CD4-positive, alpha-beta T cell treated with Interleukin-10 for 1 hour (primary cell): ENCODE measurements at regions not wholly inside any gene's neighbourhood (a gene's known extent, or its start where the extent isn't known, plus 50 kb on each side); places are given as distances from the start of the nearest gene placed in this dataset.

Experiments used
- DNase-seq: peaks from one replicate; pipeline ENCODE4 v3.0.0-alpha.2; 2020

DNA sequence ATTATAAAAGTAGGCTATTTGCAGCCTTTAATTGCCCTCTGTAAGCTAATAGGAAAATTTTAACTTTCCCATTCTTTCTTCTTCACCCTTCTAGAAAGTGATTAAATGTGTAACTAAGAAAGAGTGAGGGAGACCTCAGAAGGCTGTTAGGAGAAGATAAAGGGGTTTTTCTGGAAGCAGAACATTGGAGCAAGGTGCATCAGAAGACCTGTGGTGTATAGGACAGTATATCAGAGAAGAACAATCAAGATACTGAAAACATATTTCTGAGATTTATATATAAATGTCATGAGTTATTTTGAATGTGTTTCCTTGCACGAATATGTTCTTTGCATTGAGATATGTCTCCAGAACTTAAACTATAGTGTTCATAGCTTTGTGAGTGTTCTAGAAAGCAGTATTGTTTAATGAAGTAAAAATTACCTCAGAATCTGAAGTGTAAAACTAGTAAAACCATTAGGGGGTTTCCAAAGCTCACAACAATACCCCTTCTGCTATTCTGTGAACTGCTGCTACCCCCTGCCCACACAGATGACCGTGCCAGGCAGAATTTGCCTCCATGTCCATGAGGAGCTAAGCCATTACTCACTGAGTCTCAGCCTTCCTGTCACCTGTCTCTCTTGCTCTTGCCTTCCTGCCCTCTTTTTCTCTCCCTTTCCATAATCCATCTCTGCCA lies 537.9 kb downstream of the EPHA4 start:
- DNase-seq: no peak

DNA sequence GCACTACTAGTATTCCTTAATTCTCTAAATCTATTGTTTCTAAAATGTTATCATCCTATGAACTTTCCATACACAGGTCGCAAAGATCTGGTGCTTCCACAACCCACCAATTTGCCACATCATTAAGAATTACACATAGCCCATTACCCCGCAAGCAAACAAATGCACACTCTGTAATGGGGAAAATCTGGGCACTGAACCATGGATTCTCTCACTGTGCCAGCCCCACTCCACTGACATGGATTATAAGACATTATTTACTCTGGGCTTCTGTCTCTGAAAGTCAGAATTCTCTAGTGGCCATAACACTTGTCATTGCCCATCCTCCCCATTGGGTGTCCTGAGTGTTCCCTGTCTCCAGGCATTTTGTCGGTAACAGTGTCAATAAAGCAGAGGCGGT lies 537.1 kb downstream of the EPHA4 start:
- DNase-seq: no peak

DNA sequence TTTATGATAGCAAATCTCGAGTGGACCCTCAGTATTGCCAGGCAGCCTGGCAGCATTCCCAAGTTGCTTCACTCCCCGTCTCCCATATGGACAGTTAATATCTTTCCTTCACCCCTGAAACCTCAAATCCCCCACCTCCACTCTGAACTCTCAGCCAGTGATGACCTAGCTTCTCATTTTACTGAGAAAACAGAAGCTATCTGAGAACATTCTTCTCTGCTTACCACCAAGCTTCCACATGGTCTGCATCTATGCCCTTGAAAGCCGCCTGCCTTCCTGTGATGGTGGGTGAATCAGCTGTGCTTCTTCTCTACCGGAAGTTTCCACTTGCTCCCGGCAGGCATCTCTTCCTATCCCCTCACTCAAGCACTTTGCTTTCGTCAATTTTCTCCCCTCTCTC lies 529.2 kb downstream of the EPHA4 start:
- DNase-seq: no peak

DNA sequence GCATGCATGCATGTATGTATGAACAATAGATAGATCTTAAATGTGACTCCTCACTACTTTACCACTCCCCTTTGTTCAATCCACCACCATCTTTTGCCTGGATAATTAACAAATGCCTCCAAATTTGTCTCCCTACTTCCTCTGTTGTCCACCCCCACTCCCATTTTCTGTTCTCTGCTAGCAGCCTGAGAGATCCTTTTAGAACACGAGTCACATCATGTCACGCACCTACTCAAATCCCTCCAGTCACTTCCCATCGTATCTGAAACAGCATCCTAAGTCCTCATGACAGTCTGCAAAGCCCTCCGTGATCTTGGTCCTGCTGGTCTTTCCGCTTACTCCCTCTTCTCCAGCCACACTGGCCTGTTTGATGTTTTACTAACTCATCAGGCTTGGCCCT lies 527.3 kb downstream of the EPHA4 start:
- no peak for DNase-seq

DNA sequence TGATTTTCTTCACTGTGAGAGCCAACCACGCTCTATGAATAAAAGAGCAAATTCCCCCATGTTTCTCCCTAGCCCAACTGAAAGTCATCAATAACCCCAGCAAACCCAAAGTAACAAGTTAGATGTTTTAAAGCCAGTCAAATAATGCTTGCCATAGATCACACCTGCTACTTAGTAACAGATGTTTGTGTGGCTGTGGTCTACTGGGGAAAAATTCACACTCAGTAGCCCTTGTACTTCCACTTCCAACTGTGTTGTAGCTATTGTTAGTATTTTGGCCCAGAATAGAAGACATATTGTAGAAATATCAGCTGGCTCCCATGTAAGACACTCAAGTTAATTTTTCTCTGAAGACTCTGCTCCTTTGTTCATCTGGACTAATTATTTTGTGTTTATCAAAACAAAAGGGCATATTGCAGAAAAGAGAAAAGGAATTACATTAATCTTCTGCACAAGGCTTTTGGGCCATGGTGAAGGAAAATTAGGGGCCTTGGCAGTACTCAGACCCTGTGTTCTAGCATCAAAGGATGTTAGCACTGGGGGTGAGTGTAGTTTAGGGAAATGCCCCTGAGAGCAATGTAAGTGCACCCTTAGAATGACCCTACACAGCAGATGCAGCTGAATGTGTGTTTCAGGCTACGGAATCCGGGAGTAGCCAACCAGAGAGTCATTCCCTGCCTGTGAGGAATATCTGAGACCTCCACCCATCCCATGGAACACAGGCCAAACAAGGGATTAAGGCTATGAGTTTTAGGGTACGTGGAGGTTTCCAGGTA lies 521.9 kb downstream of the EPHA4 start:
- no peak for DNase-seq

DNA sequence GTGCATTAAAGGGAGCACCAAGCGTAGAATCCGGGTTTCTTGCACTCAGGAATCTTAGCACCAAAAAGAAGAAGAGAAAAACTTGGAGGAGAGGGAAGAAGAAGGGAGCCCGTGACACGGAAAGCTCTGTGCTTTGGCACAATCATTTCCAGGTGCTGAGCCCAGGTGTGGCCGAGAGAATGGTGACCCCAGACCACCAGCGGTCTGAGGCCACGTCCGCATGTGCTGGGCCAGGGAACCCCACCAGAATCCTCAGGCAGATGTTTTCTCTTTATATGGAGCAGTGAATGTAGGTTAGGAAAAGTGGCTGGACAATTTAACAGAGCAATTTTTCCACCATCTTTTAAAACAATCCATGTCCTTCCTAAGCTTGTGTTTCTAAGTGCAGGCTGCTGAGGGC lies 520.9 kb downstream of the EPHA4 start:
- DNase-seq: no peak

DNA sequence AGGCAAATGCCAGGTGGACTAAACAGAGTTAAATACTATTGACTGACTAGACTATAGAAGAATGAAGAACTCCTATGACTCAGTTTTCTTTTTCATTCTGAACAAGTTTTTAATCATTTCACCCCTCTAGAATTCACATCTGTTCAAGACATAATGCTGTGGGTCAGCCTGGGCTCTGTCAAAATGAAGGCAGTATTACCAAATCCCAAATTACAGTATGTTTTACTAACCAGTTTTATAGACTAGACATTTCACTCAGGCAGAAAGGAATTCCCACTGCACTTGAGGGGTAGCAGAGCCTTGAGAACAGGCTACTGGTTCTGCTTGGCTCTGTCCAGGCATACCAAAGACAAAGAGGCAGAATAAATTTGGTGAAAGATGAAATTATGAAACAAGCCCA lies 511.7 kb downstream of the EPHA4 start:
- DNase-seq: no peak

DNA sequence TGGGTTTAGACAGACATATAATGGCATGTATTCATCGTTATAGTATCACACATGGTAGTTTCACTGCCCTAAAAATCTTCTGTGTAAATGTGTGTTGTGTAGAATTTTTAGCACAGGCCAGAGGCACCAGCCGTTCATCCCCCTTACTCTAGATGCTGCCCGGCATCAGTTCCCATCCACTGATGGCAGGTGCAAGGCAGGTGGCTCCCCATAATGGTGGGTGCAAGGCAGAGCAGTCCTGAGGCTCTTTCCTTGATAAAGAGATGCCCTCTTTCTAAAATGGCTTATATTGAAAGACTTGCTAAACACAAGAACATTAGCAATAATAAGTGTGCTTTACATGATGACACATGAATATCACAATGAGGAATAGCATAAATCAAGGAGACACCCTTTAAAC lies 508.5 kb downstream of the EPHA4 start:
- no peak for DNase-seq

DNA sequence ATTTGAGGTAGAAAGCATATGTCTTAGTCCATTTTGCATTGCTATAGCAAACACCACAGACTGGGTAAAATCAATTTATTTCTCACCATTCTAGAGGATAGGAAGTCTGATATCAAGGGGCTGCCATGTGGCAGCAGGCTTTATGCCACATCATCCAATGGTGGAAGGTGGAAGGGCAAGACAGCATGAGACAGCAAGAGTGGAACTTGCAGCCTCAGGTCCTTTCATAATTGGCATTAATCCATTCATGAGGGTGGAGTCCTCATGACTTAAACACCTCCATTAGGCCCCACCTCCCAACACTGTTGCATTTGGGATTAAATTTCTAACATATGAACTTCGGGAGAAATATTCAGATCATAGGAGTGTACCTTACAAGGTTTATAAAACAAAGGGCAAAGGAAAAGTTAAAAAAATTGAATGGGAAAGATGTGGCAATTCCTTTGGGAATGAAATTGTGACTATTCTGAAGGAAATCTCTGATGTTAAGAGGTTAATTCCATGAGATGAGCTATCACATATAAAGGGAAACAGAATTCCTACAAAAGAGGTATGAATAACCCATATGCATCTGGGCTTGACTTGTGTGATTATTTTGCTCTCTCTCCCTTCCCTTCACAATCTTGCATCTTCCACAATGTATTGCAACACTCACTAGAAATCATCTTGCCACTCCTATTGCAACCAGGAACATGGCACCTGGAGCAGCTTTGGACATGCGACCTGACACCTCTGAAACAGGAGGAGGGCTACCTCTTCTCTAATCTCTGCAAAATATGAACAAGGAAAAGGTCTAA lies 507.8 kb downstream of the EPHA4 start:
- no peak for DNase-seq

DNA sequence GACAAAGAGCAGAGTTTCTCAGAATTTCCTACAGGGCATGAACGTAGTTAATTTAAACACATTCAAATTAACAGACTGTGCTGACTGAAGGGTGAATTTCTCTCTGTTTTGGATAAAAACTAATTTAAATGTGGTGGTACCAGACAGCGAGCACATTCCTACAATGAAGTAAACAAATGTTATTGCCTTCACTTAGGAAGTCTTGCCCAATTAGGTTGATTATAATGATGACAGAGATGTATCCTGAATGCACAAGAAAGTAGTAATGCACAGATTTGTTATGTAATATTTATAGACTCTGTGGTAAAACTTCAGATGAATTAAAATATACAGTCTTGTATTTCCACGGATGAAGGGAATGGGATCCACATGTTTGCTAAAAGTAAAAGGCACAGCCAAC lies 507.2 kb downstream of the EPHA4 start:
- DNase-seq: no peak

DNA sequence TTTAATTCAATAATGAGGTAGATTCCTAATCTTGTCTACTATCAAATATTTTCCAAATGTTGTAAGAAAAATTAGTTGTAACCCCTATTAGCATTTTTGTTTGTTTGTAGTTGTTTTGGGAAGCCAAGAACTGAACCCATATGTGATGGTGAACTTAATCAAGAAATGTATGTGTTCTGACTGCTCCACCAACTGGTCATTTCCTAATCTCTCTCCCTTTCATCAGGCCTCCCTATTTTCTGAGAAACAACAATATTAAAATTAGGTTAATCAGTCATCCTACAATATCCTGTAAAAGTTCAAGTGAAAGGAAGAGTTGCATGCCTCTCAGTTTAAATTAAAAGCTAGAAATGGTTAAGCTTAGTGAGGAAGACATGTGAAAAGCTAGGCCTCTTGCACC lies 504.0 kb downstream of the EPHA4 start:
- DNase-seq: no peak

DNA sequence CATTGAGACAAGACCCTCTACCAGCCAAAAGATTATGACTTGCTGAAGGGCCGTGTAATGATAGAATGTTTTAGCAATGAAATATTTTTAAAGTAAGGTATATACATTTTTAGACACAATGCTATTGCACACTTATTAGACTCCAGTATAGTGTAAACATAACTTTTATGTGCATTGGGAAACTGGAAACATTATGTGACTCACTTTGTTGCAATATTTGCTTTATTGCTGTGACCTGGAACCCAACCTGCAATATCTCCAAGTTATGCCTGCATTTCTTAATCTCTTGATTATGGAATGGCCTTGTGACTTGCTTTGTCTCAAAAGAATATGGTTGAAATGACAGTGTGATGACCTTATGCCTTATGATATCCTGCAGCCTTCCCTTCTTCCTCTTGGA lies 502.0 kb downstream of the EPHA4 start:
- no peak for DNase-seq

DNA sequence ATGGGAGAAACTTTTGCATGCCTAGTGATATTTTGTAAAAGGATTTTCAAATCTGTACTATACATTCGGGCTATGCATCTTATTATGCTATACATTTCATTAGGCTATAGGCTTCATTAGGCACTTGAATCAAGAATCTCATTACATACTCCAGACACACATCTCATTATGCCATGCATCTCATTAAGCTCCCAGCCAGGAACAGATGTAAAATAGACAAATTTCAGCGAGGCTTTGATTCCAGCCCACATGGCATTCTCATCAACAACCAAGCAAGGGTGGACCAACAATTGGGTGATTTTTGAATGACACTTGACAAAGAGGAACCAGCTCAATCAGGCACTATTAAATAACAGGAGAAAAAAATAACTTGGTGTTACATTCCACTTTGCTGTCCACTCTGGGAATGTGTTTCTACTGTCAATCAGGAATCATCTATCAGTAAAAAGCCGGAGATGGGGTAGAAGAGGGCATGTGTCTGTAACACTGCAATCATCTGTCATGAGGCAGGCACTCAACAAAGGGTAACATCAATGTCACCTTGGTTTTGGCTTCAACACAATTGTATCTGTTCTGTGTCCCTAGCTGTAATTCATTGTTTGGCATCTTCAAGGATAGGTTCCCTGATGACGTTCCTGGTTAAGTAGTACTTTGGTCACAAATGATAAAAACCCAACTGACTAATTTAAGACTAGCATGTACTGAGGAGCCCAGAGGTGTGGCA lies 498.6 kb downstream of the EPHA4 start:
- DNase-seq: no peak

DNA sequence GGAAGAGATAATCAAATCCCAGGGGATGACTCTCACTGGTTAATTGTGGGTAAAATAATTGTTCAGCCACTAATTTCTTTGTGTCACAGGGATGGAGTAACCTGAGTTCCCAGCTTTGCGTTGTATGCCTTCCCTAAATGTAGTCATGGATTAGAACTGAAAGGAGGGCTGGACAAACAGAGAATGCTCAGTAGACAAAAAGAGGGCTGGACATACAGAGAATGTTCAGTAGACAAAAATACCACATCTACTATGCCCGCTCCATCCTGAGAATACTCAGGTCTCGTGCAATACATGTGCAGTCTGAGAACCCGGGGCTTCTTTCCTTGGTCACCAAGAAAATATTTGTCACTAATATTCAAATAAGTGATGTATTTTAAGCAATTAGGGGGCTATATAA lies 497.9 kb downstream of the EPHA4 start:
- no peak for DNase-seq

DNA sequence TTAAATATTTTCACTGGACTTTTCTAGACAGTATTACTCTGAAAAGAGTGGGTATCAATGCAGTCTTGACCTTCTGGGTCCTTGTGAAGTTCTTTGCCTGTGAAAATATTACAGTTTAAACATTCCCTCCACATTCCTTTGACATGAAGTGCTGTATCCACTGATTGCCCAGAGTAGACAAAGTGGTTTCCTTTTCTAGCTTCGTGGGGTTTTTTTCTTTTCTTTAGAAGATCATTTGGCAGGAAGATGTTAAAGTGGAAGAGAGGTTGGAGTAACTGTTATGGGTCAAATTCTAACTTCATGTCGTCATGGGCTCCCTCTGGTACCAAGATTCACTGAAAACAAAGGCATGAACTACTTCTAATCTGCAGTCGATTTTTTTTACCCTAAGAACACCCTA lies 496.9 kb downstream of the EPHA4 start:
- DNase-seq: no peak

DNA sequence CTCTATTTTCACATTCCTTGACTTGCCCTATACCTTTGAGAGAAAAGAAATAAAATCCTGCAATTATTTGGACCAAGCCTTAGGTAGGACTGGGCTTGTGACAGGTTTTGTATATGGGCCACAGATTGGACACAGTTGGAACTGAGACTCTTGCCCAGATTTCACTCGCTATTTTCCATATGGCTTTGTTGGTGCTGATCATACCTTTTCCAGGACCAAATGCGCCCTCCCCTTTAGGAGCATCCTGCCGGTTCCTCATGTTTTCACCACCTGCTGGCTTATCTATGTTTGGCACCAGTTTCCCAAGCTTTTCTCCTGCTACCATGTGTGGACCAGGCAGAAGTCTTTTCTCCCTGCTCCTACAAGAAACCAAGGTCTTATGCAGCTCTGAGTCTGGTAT lies 494.9 kb downstream of the EPHA4 start:
- no peak for DNase-seq

DNA sequence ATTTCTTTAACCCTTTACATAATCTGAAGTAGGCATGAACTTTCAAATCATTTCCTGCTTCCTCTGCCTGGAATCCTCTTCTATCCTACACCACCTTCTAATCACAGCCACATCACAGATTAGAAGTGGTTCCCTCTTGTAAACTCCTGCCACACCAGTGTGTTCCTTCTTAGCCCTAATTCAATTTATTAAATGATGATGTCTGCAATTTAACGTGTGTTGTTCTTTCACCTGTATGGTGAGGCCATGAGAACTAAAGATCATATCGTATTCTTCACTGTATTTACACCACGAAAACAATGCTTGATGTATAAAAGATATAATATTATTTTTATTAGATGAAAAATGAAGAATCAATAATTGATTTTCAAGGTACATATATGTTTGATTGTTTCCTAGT lies 494.3 kb downstream of the EPHA4 start:
- DNase-seq: no peak

DNA sequence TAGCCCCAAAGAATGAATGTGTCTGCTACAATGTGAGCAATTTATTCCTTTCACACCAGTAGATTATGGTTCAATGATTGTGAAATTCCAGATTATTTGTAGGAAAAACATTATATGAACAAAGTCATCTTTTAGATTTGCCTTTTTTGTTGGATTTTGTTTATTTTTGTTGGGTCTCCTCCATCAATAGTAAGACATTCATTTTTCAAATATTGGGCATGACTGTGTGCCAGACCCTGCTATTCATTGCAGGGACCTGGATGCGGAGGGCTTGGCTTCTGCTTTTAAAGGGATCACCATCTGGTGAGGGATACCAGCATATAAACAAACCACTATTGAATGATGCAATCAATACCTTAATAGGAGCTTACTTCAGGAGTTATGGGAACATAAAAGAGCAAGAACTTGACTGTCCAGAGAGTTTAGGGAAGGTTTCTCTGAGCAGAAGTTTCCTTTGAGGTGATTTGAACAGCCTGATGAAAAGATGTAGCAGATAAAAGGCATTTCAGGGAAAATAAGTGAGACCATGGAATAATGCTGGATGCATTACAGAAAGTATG lies 486.7 kb downstream of the EPHA4 start:
- no peak for DNase-seq

DNA sequence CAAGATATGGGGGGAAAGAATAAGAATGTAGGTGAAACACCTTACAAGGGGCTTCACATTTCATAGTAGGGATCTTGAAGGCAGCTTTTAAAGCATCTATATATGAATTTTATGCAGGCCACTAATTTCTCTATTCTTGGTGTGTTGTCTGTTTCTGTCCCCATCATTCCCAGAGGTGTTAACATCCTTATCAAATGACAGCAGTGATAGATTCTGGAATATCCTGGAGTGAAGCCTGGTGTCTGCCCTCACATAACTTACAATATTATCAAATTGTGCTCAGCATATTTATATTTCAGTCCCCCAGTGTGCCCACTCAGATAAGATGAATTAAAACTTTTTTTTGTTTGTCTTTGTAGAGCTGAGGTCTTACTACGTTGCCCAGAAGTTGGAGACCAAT lies 486.2 kb downstream of the EPHA4 start:
- DNase-seq: no peak

DNA sequence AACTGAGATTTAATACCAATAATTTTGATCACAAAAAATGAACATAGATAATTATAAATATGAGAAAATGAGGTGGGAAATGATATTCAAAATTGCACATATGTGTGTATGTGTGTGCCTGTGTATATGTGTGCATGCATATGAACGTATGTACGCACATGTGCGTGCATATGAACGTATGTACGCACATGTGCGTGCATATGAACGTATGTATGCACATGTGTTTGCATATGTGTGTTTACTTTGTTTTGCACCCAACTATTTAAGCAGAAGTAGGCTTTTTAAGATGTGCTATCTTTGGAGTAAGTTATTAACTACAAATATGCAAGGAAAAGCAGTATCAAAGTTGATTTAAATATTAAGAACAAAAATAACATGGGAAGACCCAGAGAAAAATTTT lies 484.3 kb downstream of the EPHA4 start:
- DNase-seq: no peak

DNA sequence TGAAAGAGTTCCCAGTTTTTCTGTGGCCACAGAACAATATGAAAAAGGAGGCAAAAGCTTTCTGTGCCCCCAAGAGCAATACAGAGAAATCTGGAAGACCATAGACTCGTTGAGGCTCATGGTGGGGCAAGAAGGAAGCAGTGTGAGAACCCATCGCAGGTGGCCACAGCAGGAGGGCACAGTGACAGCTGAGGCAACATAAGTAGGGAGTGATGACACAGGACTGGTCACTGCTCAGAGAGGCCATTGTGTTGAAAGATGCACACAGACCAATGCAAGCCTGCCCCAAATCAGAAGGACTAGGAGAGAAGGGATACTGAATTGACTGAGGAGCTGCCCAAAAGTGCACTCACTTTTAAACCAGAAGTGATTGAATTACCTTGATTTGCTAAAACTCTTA lies 483.6 kb downstream of the EPHA4 start:
- no peak for DNase-seq

DNA sequence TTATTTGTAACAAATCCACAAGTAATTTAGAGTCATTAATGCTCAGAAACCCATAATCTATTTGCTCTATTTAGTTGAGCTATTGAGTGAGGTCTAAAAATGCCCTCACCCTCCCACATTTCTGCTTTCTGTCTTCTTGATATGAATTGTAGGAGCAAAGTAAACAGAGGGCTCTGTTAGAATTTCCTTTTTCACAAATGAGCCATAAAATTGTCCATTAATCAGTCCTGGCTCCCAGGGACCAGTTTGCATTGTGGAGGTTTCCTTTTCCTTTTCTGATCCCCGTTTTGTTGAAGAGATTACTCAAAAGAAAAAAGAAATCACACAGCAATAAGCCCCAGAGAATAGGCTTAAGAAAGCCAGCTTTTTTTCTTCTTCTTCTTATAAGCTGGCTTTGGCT lies 476.7 kb downstream of the EPHA4 start:
- no peak for DNase-seq
